ENCODE measurements at regions not wholly inside any gene's neighbourhood (a gene's known extent, or its start where the extent isn't known, plus 50 kb on each side); places are given as distances from the start of the nearest gene placed in this dataset.

DNA sequence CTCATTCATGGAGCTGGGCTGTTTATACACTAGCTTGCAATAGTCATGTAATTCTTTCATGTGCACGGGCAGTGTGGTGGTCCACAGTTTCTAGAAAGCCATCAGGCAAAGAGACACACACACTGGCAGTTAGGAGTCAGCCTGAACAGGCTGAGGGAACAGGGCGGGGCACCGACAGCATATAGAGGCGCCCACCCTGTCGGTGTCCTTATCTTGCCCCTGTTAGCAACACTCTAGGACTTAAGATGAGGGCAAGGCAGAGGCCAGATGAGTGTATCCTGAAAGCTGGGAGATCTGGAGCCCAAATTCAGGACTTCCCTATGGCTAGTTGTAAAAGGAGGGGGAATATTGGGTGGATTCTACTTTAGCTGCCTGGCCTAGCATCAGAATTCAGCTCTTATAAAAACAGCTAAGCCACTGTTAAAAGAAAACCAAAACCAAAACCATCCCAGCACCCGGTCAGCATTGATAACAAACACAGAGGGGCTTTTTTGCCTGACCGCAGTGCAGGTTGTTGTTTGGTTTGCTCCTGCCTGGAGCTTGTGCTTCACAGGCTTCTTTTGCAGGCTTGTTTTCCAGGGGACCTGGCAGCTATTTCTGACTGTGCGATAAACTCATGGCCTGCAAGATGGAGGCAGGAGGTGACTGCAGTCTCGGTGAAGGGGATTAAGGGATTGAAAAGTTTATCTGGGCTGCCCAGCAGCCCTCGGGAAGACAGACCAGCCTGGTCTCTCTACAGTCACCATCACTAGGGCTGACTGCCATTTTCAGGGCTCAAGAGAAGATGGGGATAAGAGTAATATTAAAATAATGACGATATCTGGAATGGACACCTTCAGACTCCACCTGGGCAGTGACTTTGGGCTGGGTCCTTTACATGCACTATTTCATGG lies 638.9 kb downstream of the MID1IP1 start:
- no peak for DNase-seq (ENCODE audit: low read depth)

GRCh38 chrX:39440799-39441284 lies 639.6 kb downstream of the MID1IP1 start:
- DNase-seq (ENCODE audit: low read depth) = no peak

- no peak for DNase-seq (ENCODE audit: low read depth)
Measured at GRCh38 chrX:39442332-39442731, 641.1 kb downstream of the MID1IP1 start.

- DNase-seq (ENCODE audit: low read depth) = no peak
Measured at GRCh38 chrX:39443240-39443639, 642.0 kb downstream of the MID1IP1 start.

- DNase-seq (ENCODE audit: low read depth) = peak; percentile 7
Measured at GRCh38 chrX:39445336-39445735, 644.1 kb downstream of the MID1IP1 start.

DNA sequence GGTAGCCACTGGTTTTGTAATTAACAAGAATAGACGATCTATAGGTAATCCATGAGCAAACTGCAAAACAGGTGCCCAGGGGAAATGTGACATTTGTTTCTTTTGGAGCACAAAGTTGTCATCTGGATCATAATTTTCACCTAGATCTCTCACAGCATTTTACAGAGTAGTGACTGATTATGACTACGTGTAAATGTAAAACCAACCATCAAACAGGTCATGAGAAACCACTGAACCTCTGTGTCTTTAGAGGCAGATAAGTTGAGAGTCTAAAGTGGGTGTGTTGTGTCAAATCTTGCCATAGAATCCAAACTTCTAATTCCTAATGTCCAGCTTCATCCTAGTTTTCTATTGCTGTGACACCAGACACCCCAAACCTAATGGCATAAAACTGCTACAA lies 648.1 kb downstream of the MID1IP1 start:
- no peak for DNase-seq (ENCODE audit: low read depth)

DNA sequence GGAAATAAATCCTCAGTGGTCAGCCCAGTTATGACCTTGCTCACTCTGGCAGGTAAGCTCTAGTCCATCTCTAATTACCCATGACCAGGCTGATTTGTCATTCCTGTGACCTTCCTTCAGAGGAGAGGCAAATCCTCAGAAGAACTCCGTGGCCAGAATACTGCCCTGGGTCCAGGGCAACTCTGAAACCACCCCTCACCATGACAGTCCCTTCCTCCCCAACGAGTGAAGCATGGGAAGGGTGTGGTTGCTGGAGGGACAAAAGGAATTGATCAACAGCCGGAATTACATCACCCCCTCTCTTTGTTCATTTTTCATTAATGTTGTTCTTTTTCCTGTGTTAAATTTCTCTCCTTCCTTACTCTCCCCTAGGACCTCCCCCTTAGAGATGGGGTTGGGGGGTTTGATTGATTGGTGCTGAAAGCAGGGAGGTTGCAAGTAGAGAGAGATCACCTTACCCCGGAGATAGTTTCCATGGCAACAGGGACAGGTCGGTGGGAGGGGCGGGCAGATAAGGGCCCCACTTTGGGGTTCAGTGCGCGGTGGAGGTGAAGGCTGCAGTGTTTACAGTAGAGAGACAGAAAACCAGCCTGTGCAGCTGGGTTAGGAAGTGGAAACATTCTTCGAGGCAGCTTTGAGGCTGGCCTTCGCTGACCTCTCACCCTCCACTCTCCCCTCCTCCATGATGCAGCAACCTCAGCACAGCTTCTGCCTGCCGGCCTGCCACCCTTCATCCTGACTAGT lies 647.4 kb downstream of the BCOR start:
- no peak for DNase-seq (ENCODE audit: low read depth)

DNA sequence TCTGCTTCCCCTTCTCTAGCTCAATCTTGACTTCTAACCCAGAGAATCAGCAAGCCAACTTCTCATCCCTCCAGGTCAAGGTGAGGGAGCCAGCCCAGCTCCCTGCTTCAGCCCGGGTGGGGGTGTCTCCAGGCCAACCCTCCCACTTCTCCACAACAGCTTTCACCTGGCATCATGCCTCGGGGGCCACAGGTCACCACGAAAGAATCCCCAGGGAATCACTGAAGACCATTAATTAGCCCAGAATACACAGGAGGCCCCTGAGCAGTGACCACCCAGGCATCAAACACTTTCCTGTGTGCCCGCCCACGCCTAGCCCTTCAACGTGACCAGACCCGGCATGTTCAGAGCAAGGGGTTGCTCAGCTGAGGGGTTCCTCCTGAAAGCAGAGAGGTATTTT lies 646.7 kb downstream of the BCOR start:
- no peak for DNase-seq (ENCODE audit: low read depth)

DNA sequence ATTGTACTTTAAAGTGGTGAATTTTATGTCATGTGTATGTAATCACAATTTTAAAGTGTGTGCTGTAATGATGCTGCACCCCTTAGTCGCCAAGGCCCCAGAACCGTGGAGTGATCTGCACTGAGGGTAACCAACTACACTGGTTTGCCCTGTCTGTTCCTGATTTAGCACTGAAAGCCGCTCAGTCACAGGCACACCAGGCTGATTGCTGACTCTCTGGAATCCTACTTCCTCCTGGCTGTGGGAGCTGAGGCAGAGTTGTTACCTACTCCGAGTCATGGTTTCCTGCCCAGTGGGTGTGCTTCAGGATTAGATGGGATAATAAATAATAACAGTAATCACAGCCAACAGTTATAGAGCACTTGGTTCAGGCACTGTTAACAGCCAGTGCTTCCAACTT lies 645.4 kb downstream of the BCOR start:
- no peak for DNase-seq (ENCODE audit: low read depth)

DNA sequence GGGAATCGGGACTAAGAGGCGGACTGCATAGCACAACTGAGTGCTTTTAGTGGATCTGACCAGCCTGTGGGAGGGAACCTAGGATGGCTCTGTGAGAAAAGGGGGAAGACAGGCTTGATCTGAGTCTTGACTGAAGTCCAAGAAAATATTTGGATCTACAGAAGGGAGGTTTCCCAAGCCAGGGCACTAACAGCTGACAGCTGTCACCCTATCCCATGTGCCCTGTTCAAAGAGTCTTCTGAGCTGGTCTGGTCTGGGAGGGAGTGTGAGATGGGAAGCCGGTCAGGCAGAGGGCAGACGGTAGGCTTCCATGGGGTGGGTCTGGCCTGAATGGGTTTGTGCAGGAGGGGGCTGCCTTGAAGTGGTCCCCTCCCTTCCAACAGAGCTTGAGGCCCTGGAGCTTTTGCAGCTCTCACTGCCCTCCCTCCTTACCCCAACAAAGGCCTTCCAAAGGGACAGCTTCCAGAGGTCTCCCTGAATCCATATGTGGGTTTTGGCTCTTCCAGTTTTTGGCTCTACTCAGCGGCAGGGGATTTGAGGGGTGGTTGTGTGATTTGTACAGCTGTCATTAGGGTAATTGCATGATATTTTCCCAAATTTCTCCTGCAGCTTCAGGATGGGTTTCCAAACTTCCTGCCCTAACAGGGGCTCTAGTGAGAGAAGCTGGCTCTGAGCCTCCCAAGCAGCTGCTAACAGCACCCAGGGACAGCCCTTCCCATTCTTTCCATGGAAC lies 643.7 kb downstream of the BCOR start:
- DNase-seq (ENCODE audit: low read depth) = no peak

DNA sequence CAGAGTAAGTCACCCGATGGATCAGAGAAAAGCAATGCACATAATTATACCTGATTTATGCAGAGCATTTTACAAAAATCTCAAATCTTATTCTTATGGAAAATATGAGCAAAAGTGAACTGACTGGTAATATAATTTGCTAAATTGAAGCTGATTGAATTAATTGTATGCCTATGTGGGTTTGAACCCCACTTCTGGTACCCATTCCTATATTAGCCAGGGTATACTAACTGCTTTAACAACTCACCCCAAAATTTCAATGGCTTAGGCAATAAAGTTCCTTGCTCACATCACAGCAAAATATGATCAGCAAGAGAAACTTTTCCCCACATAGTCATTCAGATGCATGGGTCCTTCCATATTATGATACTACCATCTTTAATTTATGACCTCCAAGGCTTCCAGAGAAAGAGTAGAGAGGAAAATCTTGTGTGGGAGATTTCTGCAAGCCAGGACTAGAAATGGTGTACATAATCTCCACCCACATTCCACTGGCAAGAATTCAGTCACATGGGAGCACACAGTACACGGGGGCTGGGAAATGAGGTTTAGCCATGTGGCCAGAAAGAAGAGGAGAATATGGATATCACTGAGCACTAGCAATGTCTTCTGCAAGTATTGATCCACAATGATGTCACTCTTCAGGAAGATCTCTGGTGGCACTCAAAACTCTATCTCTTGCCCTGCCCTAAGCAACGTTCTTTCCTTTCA lies 640.7 kb downstream of the BCOR start:
- peak; percentile 17 for DNase-seq (ENCODE audit: low read depth)

DNA sequence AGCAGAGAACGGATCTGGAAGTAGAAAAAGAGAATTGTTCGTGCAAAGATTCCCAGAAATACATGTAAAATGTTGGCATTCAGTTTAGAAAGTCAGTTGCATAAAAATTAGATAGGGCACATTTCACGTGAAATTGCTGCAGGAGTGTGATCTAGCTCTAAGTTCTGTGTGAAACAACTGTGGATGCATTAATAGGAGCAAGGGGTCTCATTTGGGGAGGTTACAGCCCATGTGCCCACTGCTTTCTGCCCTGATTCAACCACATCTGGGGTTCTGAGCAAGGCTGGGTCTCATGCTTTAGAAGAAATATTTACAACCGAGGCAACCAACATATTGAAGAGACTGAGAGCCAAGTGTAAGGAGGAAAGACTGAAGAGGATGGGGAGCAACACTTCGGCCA lies 639.0 kb downstream of the BCOR start:
- no peak for DNase-seq (ENCODE audit: low read depth)

- no peak for DNase-seq (ENCODE audit: low read depth)
Measured at GRCh38 chrX:39459204-39459603, 638.6 kb downstream of the BCOR start.

GRCh38 chrX:39459952-39460351 lies 637.8 kb downstream of the BCOR start:
- no peak for DNase-seq (ENCODE audit: low read depth)

DNA sequence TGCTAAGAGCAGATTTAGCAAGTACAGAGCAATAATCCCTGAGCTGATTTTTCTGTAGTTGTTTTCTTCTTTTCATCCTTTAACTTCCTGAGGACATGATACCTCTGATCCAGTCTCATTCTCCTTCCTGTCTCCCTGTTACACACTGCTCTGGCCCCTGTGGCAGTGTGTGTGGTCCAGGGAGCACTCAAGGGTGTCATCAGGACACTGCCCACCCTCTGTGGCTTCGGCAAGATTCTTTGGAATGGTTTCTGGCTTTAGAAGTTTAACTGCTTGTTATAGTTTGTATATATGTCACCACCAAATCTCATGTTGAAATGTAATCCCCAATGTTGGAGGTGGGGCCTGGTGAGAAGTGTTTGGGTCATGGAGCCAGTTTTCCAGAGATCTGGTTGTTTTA lies 637.3 kb downstream of the BCOR start:
- no peak for DNase-seq (ENCODE audit: low read depth)

GRCh38 chrX:39462835-39463234 lies 634.9 kb downstream of the BCOR start:
- no peak for DNase-seq (ENCODE audit: low read depth)

- DNase-seq (ENCODE audit: low read depth) = no peak
Measured at GRCh38 chrX:39464253-39464652, 633.5 kb downstream of the BCOR start.

GRCh38 chrX:39465467-39465866 lies 632.3 kb downstream of the BCOR start:
- no peak for DNase-seq (ENCODE audit: low read depth)

DNA sequence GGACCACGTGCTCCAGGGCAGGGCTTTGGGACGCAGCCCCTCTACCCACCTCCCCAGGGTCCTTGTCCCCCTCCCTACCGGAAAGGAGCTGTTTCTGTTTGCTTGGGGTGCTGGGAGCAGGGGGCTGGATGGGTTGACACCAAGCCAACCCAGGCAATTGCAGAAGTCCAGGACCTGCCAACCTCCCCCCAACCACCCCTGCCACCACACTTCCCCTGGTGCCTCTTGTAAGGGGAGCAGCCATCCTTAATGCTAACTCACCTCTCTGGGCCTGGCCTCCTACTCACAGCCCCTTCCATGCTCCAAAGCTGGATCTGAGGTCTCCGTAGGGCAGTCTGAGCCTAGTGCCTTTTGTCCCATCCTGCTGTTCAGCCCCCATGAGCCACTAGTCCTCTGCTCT lies 631.9 kb downstream of the BCOR start:
- no peak for DNase-seq (ENCODE audit: low read depth)

DNA sequence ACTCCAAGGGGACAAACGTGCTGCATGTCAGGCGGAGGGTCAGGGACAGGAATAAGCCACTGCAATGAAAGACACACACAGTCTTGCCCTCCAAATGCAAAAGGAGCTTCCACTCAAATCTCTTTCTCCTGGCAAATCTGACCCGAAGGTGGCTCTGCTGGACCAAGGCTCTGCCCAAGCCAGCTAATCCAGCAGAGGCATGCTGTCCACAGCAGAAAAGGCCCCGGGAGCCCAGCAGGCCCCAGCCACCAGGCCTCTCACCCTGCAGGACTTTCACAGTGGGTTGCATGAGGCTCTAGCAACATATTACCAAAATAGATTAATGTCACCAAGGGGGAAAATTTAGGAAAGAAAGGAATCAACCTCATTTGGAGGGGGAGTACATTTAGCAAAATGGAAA lies 628.6 kb downstream of the BCOR start:
- no peak for DNase-seq (ENCODE audit: low read depth)

DNA sequence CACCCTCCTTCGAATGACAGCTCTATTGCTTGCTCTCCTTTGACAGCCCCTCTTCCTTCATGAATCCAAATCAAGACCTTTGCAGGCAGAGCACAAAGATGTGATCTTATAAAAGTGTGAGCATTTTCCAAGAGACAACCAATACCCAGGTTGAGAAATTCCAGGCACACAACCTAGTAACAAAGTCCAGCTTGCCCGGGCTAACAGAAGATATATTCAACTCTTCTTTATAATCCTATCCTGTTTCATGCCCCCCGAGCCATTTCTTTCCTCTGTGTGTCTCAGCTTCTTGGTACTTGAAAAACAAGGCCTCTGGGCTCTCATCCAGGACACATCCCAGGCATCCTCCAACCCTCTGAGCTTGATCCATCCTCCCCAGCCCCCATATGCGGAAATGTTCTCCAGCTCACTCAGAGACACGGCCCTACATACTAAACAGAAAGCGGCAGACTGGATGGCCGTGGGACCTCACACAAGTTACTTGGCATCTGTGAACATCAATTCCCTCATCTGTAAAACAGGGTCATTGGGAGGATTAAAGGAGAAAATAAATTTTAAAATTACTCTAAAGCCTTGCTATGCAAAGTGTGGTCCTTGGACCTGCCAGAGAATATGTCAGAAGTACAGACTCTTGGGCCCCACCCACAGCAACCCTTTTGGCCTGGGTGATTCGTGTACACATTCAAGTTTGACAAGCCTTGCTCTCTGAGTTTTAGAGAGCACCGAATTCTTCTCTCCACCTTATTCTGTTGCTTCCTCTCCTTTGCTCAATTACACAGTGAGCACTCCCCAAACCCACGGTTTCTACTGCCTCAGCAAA lies 627.0 kb downstream of the BCOR start:
- DNase-seq (ENCODE audit: low read depth) = peak; percentile 39

All from iris pigment epithelial cell (primary cell).